Epithelial cell of esophagus (primary cell): ENCODE measurements at regions not wholly inside any gene's neighbourhood (a gene's known extent, or its start where the extent isn't known, plus 50 kb on each side); places are given as distances from the start of the nearest gene placed in this dataset.
A peak's percentile ranks its signal among the peaks of the same experiment; 100 is the strongest.

Experiments used
- DNase-seq: peaks from one replicate; pipeline ENCODE4 v3.0.0; 2010; ENCODE audit warnings: low read depth
- H3K4me3 ChIP-seq: 2 replicates; pipeline ENCODE4 v1.5.1; 2011; ENCODE audit warnings: mild to moderate bottlenecking, low read length, control low read depth
- TF ChIP-seq, protein P1 (sequence below): IDR thresholded peaks from 2 replicates; pipeline ENCODE4 v1.5.1; 2011; ENCODE audit warnings: low read depth, mild to moderate bottlenecking, low read length, control low read depth, inconsistent platforms; ENCODE audit not compliant: insufficient read depth; ENCODE audit errors: missing control alignments

DNA sequence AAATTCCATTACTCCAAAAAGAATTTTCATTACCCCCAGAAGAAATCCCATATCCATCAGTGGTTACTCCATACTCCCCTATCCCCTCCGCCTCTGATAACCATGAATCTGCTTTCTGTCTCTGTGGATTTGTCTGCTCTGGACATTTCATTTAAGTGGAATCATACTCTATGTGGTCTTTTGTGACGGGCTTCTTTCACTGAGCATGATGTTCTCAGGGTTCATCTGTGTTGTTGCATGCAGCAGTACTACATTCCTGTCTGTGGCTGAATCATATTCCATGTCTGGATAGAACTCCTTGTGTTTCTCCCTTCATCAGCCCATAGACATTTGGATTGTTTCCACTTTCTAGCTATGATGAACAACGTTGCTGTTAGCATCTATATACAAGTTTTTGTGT lies 59.5 kb upstream of the IRX3 start:
- DNase-seq: peak; percentile 2
- TF ChIP-seq, protein P1, sequence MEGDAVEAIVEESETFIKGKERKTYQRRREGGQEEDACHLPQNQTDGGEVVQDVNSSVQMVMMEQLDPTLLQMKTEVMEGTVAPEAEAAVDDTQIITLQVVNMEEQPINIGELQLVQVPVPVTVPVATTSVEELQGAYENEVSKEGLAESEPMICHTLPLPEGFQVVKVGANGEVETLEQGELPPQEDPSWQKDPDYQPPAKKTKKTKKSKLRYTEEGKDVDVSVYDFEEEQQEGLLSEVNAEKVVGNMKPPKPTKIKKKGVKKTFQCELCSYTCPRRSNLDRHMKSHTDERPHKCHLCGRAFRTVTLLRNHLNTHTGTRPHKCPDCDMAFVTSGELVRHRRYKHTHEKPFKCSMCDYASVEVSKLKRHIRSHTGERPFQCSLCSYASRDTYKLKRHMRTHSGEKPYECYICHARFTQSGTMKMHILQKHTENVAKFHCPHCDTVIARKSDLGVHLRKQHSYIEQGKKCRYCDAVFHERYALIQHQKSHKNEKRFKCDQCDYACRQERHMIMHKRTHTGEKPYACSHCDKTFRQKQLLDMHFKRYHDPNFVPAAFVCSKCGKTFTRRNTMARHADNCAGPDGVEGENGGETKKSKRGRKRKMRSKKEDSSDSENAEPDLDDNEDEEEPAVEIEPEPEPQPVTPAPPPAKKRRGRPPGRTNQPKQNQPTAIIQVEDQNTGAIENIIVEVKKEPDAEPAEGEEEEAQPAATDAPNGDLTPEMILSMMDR: no peak

DNA sequence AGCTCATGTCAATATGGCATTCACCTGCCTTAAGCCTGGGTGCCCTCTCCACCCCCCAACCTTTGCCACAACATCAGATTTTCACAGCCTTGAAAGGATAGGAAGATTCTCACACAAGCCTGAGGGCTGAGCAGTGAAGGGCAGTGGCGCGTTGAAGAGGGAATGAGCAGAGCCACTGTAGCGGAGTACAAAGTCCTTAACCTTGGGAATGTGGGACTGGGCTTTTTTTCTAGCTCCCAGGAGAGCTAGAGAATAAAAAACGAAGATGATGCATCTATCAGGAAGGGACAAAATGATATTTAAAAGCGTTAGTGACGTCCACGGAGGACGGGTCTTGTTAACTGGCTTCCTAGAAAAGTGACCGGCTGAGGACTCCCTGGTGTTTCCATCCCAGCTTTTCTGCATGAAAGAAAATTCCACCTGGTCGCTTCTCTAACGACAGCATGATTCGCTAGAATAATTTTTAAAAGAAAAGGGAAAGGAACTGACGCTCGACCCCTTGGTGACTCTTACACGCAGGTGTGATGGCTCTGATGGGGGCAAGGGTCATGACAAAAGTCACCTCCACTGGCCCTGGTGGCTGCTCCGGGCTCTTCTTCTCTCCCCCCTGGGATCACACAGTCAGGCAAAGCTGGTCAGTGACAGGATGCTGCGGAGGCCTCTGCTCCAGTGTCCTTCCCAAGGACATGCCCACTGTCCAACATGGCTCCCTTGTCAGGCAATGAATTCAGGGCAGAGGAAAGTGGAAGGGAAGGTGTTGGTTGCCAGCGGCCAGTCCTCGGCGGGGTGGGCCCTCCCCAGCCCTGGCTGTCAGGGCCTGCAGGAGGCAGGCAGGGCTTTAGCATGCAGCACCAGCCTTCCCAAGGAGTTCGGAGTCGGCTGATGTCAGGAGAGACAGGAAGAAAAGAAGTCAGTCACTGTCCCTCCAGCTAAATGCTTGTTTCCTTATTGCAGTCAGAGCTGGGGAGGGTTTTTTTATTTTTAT lies 58.4 kb upstream of the IRX3 start:
- H3K4me3 ChIP-seq: no peak overlapping the region
- no peak for DNase-seq
- TF ChIP-seq, protein P1: no peak

More for the DNA sequence above, 59.5 kb upstream of the IRX3 start:
- H3K4me3 ChIP-seq: no peak overlapping the region

DNA sequence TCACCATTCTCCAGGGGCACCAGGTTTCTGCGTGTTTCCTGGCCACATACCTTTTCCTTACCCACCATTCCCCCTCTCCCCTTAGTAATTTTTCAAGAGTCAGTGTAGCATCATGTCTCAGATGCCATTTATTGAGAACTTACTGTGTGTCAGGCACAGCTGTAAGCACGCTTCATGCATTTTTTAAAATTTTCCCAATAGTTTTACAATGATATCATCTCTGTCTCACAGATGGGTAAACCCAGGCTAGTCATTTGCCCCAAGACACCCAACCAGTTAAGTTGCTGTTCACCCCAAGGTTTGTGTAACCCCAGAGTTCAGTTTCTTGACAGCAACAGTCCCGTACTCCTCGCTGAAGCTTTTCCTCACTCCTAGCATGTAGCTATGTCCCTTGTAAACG lies 56.4 kb upstream of the IRX3 start:
- TF ChIP-seq, protein P1: no peak
- H3K4me3 ChIP-seq: no peak overlapping the region

DNA sequence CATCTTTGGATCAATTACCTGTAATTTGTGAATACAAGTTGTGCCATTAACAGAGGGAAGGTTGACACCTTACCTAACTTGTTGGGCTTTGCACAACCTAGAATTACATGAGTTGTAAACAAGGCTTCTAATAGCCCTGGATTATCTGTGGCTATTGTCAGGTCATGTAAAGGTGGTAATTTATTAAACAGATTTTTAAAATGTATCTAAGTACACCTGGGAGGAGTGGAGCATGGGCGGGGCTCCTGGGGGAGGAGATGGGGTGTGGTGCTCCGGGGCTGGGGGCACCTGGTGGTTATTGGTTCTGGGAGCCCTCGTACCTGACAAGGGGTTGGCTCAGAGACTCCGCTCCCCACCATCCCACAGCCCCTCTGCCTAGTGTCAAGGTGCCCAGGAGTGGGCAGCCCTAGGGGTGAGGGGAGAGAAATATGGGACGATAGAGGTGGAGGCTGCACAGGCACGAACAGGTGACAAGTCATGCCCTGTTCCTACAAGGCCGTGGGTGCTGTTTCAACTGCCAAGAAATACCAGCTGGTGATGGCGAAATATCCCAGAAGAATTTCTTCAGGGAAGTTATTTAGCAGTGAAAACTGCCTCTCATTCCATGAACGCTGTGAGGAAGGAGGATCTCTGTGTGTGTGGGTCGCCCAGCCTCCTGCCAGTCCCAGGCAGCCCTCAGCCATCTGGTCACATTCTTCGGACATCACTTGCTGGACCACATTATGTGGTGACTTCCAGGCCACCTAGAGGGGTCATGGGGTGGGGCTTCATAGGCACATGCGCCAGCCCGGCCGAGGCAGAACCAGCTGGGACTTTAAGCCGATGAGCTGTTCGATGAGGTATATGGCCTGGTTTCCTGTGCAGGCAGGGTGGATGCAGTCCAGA lies 55.5 kb upstream of the IRX3 start:
- TF ChIP-seq, protein P1: no peak
- DNase-seq: peak; percentile 55
- H3K4me3 ChIP-seq: no peak overlapping the region

More for the DNA sequence above, 56.4 kb upstream of the IRX3 start:
- DNase-seq: peak; percentile 1

DNA sequence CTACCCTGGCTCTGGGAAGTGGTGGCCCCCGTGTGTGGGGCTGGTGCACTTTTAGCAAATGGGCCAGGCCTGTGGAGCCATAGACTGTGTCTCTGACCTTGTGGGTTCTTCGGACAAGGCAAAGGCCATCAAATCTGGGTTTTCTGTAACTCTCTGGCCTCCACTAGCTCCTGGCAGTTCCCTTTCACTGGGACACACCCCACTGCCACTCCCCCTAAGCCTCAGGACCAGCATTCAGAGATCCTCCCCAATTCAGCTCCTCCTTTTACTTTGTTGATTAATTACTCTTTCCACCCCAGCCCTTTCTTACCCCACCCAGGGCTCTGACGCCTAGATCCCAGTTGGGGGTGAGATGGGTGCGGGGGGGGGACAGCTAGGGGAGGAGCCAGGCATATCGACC lies 53.9 kb upstream of the IRX3 start:
- H3K4me3 ChIP-seq: no peak overlapping the region
- TF ChIP-seq, protein P1: no peak
- no peak for DNase-seq

DNA sequence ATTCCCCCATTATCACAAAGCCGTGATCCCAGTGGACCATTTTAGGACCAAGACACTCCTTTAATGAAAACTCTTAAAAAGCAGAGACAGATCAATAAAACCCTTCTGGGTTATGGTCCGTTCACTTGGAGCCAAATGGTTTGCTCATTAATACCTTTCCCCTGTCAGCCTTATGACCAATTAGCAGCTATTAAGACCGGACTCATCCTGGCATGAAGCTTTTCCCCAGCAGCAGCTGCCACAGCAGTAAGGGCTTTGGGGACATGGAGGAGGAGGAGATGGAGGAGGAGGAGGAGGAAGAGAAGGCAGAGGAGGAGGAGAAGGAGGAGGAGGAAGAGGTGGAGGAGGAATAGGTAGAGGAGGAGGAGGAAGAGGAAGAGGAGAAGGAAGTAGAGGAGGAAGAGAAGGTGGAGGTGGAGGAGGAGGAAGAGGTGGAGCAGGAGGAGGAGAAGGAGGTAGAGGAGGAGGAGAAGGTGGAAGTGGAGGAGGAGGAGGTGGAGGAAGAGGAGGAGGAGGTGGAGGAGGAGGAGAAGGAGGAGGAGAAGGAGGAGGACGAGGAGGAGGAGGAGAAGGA lies 50.1 kb upstream of the IRX3 start:
- TF ChIP-seq, protein P1: no peak
- H3K4me3 ChIP-seq: no peak overlapping the region
- DNase-seq: no peak
